Cardiac fibroblast (primary cell): ENCODE measurements at regions not wholly inside any gene's neighbourhood (a gene's known extent, or its start where the extent isn't known, plus 50 kb on each side); places are given as distances from the start of the nearest gene placed in this dataset.

ENCODE experiments used
- DNase-seq, 2 donors: peaks; one replicate each; pipeline versions ENCODE4 v3.0.0 to v3.0.0-alpha.2; 2010; ENCODE audit warnings: low read depth in 2 of 2
- H3K4me3 ChIP-seq, 2 donors: replicated peaks in 1 of 2; 1 replicate in 1 of 2; 2 replicates in 1 of 2; pipeline ENCODE4 v1.5.1; 2011; ENCODE audit warnings: low read depth in 2 of 2, low read length in 2 of 2, mild to moderate bottlenecking in 2 of 2, moderate library complexity in 1 of 2
- CTCF ChIP-seq: IDR thresholded peaks from one replicate; pipeline ENCODE4 v1.5.1; 2011; ENCODE audit warnings: low read depth, mild to moderate bottlenecking, low read length, inconsistent platforms

DNA sequence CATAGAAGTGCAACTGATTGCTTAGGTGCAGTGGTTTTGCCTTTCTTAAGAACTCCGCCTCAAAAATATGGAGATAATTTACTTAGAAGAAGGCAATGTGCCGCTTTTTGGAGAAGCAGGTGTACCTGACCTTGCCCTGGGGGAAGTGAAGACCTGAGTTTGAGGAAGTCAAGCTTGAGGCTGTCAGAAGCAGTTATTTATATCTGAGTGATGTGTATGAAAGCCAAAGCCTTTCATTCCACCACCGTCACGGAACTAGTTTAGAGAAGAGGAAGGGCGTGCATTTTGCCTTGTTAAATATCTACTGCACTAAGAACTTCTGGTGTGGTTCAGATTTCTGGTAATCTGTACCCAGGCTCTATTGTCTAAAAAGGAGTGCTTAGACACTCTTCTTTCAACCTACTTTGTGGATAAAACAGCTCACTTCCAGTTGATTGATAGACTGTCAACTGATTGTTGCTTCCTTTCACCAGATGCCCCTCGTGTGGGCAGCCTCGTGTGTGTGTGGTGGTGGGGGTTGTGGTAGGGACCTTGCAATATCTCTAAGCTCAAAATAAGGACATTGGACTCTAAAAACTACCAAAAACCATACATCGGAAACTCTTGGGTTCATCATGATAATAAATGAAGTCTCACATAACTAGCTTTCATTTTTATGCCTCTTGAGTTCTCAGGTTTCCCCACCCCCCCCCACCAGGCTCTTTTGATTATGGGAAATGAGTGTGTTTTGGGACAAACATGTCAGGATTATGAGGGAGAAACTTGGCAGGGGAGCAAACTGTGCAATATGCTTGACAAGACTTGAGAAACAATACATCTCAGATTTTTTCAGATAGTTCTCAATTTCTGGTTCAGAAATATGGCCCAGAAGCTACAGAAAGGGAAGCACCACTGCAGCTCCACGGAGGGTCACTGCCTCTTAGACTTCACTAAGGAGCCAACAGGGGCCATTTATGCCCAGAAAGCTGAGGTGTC, 78.6 kb downstream of the ARF6 start:
- no peak overlapping the region for H3K4me3 ChIP-seq
- DNase-seq, result peak in 1 of 2 donors; percentile 85
- no peak for TF ChIP-seq CTCF

DNA sequence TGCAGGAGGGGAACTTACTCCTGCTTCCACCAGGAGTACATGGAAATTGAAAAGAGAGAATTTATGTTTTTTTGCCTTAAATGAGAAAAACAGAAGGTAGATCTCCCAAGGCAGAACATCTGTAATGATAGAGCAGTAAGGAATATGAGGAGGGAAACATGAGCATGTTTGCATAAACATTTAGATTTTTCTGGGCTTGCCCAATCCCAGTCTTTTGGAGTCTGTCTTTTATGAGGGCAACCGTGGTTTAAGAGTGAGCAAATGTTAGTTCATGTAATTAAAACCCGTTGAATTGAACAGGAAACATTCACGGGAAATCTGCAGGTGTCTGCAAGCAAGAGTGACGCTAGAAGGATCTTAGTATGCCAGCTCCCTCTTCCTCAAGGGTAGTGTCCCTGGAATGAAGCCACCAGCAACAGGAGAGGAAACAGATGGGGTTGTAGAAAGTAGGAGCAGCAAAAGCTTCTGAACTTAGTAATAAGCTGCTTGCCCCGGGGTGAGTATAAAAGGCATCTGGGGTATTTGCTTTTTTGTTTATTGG, 79.3 kb downstream of the ARF6 start:
- peak; percentile 69 to 80 for DNase-seq
- TF ChIP-seq CTCF, result no peak
- no peak overlapping the region for H3K4me3 ChIP-seq

DNA sequence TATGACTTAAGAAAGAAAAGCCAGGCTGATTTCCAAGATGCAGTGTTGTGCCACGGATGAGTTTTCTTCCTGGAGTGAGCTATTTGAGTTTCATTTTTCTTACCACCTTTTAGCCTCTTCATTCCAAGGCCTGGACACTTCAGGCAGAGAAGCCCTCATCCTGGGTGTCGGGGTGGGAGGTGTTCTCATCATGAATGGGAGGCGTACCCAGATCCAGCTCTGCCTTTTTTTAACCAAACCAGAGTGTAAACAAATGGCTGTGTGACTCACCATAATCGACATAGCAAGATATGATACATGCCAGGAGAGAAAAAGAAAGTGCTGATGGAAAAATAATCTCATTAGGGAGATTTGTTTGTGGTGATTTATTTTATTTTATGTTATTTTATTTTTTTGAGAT, 79.9 kb downstream of the ARF6 start:
- no peak for TF ChIP-seq CTCF
- peak; percentile 88 to 93 for DNase-seq
- no peak overlapping the region for H3K4me3 ChIP-seq

DNA sequence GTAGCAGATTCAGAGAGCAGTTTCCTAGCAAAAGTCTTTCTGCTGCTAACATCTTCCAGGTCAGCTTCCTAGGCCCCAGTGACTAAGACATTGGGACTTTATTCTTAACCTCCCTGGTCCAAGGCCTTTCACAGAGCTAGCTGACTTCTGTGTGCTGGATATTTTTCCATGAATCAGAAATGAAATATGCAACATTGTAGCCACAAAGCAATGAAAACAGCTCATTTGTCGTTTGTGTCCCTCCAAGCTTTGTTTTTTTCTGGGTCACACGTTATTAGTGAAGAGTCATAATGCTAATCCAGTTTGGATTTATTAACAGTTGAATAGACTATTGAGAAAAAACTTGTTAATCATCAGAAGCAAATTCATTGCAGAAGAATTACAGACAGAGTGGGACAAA, 82.4 kb downstream of the ARF6 start:
- TF ChIP-seq CTCF, result no peak
- no peak overlapping the region for H3K4me3 ChIP-seq
- DNase-seq, result peak; percentile 87 to 96

- H3K4me3 ChIP-seq, result no peak overlapping the region
- no peak for DNase-seq
- no peak for TF ChIP-seq CTCF
Observed at GRCh38 chr14:49975799-49976198, 82.9 kb downstream of the ARF6 start.

- no peak overlapping the region for H3K4me3 ChIP-seq
- TF ChIP-seq CTCF, result no peak
- DNase-seq, result no peak
Observed at GRCh38 chr14:49977126-49977841, 84.4 kb downstream of the ARF6 start.
